ENCODE measurements at regions not wholly inside any gene's neighbourhood (a gene's known extent, or its start where the extent isn't known, plus 50 kb on each side); places are given as distances from the start of the nearest gene placed in this dataset.

- no peak for TF ChIP-seq POLR2A (IDR thresholded peaks at IDR 0.05; ENCODE audit: low read length)
- no peak for TF ChIP-seq GATA1 (IDR thresholded peaks at IDR 0.05; ENCODE audit: low read depth, low read length)
These were observed 70.3 kb upstream of the EPHA4 start for GRCh38 chr2:221642447-221642846.

Measured in erythroblast (primary cell).